ENCODE measurements at regions not wholly inside any gene's neighbourhood (a gene's known extent, or its start where the extent isn't known, plus 50 kb on each side); places are given as distances from the start of the nearest gene placed in this dataset.
A peak's percentile ranks its signal among the peaks of the same experiment; 100 is the strongest.

DNA sequence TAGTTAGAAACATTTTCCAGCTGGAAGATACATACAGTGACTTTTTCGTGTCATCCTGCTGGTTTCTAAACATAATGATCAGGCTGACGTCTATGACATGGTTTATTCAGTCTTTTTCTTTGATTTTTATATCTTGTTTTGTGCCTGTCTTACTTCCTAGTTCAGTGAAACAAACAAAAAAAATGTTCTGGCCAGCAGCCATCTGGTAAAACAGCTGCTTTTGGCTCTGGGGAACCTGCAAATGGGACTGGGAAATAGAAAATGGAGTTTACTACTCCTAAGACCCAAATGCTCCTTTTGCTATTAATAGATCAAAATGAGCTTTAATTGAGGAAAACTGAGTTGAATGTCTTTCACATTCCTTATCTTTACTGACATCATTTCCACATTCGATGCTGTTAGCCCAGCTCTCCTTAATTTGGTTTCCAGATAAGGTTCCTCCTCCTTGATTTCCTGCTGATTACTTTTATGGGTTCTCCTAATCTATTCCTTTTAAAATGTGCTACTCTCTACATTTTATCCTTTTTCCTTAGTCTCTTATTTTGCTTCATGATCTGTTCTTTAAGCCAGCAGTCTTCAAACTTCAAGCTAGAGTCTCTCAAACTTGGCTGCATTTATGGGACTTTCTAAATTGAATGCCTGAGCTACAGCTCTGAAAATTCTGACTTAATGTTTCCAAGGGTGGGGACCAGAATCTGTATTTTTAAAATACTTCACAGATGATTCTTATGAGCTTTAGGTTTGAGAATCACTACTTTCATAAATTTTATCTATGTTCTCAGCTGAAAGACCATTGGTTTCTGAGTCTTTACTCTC is 499.5 kb downstream of the ANKRD50 start:
- peak; percentile 97 for DNase-seq (ENCODE audit: low spot score)

DNA sequence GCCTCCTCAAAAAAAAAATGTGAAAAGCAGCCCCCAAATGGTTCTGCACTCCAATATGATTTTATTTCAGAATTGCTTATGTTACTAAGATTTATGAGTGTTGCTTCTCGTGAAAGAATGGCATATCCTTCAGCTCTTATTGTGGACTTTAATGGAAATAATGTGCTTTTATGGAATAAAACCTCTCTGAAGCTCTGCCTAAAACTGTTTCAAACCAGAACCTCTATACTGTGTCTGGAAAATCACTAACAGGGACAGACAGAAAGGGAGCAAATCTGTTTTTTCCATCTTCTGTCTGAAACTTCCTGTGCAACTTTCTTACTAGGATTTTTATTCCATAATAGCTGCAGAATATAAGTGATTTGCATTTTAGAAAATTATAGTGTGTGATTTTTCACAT is 493.1 kb downstream of the ANKRD50 start:
- DNase-seq (ENCODE audit: low spot score) = peak; percentile 53

DNA sequence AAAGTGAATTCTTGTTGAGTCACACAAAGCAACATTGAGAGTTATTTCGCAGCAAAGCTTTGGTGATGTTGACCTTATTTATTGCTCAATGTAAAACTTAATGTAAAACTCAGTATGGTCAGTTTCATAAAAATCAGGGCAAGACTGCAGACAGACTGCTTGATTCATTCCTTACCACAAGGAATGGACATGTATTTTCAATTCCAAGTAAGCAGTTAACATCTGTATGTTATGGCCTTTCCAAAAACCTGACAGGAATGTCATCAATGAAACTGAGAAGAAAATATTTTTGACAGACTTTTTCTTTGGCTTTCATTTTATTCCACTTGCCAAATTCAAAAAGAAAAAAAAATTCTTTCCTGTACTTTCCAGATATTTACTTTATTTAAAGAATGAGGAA is 488.3 kb downstream of the ANKRD50 start:
- DNase-seq (ENCODE audit: low spot score) = no peak

GRCh38 chr4:124227981-124228380 is 484.6 kb downstream of the ANKRD50 start:
- no peak for DNase-seq (ENCODE audit: low spot score)

DNA sequence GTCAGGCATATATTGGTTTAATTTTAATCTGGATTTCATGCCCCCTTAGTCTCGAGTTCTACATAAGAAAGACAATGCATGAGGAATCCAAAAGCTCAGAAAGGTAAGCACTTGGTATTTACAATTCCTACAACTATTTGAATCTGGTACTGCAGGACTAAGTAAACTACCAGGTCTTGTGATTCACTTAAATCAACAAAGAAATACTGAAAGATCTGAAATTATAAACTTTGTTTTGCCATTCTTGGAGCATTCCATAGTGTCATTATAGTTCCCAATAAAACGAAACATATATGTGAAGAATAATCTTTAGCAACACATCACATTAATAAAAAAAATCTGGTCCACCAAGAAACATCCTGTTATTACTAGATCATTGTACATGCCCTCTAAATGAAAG is 482.3 kb downstream of the ANKRD50 start:
- DNase-seq (ENCODE audit: low spot score) = no peak

DNA sequence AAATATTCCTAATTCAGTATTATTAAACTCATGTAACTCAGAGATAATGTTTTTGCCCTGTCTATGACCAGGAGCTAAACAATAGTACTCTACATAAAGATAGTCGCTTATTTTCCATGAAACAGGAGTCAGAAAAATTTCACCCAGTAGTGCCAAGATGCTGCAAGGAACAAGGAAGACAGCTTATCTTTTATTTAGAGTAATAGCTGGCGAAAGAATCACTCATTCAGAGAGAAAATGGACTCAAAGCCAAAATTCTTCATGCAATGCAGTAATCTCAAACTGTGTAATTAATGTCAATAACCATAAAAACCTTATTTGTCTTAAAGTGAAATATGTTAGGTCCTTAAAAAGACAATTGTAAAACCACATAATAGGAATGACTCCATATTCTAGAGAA is 477.8 kb downstream of the ANKRD50 start:
- no peak for DNase-seq (ENCODE audit: low spot score)

GRCh38 chr4:124243671-124244366 is 468.7 kb downstream of the ANKRD50 start:
- DNase-seq (ENCODE audit: low spot score) = no peak

GRCh38 chr4:124253080-124253479 is 459.5 kb downstream of the ANKRD50 start:
- DNase-seq (ENCODE audit: low spot score) = no peak

DNA sequence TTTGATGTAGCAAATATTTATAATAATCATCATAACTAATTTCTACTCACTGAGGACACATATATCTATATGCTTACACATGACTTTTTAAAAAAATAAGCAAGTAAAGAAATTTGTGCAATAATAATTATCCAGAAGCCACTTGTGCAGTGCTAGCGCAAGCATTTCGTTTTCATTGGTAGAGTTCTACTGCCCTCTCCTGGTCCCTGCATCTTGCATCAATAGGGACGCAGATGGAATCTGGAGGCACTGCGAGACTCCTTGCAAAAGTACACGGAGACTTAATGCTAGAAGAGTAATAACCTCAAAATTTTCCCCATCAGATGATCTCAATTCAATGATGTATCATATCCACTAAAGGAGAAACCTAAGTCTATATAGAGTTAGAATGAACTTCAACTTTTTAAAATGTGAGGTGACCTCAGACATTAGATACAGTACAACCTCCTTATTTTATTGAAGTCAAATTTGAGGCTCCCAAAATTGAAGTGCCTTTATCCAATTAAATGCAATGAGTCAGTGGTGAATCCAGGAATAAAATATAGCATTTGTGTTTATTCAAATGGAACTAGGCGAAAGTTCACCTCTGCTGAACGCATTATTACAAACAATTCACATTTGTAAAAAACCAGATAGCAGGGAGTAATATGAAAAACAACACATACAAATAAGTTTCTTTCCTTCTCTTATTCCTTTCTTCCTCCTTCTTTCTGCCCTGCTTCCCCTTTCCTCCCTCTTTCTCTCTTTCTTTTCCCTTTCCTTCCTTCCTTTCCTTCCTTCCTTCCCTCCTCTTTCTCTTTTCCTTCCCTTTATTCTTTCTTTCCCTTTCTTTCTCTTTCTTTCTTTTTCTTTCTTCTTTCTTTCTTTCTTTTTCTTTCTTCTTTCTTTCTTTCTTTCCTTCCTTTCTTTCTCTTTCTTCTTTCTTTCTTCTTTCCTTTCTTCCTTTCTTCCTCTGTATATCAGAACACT is 450.0 kb downstream of the ANKRD50 start:
- DNase-seq (ENCODE audit: low spot score) = peak; percentile 85

DNA sequence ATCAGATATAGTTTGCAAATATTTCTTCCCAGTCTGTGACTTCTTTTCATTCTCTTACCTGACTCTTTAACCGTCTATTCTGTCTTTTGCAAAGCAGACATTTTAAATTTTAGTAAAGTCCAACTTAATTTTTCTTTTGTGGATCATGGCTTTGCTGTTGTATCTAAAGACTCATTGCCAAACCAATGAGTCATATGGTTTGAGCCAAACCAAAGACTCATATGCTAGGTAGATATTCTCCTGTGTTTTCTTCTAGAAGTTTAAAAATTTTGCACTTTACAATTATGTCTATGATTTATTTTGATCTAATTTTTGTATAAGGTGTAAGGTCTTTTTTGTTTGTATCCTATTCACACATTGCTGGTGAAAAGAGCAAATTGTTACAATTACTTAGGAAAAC is 446.8 kb downstream of the ANKRD50 start:
- no peak for DNase-seq (ENCODE audit: low spot score)

DNA sequence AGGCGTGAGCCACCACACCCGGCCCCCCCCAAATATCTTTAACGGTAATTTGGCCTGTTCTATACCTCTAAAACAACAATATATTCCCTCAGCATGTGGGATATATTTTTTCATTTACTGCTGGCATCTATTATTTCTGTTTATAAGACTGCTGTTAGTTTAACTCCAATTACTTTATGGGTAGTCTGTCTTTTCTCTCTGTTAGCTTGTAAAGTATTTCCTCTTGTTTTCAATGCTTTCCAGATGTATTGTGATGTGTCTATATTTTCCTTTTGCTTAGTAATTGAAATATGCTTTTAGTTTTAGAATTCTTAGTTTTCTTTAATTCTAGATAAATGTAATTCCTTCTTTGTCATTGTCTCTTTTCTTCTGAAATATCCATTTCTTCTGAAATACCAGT is 445.8 kb downstream of the ANKRD50 start:
- DNase-seq (ENCODE audit: low spot score) = peak; percentile 47

DNA sequence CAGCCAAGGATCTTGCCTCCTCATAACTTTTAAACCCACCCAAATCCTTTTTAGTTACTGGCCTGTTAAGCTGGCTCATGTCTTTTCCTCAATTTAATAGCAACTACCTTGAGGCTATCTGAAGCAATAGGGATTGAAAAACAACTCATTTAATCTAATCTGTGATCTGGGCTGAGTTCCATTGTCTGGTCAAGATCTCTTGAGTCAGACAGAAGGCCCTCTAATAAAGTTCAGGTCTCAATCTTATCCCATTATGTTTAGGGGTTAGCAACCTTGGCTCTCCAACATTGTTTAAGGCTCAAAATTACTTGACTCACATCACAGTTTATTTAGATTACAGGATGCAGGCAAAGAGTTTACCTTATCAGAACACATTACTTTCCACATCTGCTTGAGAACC is 436.1 kb downstream of the ANKRD50 start:
- DNase-seq (ENCODE audit: low spot score) = no peak

DNA sequence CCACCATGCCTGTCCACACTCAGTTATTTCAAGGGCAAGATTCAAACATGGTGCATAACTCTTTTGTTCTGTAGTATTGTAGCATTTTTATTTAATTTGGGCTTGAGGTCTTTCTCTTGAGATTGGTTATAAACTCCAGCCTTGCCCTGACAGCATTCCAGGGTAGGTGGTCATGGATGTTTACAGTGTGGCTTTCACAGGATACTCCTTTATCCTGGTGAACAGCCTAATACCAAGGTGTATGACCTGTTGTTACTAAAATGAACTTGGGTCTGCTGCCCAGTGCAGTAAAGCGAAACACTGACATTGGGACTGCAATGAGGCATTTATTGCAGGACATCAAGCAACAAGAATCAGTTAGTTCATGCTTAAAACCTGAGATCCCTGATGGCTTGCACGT is 434.8 kb downstream of the ANKRD50 start:
- DNase-seq (ENCODE audit: low spot score) = no peak

DNA sequence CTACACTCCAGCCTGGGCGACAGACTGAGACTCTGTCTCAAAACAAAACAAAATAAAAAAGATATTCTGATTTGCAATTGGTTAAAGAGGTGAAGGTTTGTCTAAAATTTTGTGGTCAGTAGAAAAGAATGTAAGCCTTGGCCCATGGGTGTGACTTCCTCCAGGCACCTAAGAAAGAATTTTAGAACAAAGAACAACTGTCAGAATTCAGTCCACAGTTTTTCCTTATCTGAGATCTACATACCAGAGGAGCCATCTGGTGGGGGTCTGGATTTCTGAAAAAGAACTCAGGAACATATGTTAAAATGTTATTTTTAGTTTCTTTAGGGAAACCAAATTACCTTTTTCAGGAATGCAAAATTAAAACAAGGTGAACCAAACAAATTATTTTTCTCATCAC is 434.1 kb downstream of the ANKRD50 start:
- peak; percentile 59 for DNase-seq (ENCODE audit: low spot score)

- no peak for DNase-seq (ENCODE audit: low spot score)
Observed at GRCh38 chr4:124279741-124280140, 432.8 kb downstream of the ANKRD50 start.

DNA sequence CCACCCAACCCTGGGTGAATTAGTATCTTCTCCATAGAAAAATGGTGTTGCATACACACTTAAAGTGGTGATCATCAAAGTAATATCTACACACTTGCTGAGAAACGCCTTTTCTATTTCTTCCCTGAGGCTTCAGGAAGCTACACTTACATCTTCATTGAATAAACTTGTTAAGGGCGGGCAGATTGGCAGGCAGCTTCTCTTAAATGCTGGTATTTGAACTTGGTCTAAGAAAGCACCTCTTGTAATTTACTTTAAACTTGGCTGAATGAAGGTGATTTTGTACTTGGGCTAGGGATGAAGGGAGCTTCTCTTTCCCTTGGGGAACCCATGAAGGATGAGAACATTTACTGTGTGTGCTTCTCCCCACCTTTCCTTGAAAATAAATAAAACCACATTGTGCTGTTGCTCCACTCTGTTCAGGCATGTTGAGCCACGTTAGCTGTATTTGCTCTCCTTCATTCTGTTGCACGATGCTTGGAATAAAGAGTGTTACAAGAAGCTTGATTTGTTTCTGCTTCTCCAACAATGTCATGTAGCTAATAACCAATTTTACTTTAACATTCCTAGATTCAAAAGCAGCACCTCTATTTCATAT is 430.1 kb downstream of the ANKRD50 start:
- DNase-seq (ENCODE audit: low spot score) = peak; percentile 24

GRCh38 chr4:124288706-124289486 is 423.6 kb downstream of the ANKRD50 start:
- no peak for DNase-seq (ENCODE audit: low spot score)

GRCh38 chr4:124290678-124291077 is 421.9 kb downstream of the ANKRD50 start:
- no peak for DNase-seq (ENCODE audit: low spot score)

DNA sequence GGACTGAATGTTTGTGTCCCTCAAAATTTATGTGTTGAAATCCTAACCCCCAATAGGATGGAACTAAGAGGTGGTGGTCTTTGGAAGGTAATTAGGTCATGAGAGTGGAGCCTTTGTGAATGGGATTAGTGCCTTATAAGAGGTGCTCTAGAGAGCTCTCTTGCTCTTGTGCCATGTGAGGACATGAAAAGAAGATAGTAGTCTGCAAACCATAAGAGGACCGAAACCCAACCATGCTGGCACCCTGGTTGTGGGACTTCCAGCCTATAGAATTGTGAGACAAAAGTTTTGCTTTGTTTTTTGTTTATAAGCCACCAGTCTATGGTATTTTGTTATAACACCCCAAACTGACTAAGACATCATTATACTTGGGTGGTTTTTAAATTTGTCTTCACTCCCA is 417.1 kb downstream of the ANKRD50 start:
- no peak for DNase-seq (ENCODE audit: low spot score)

GRCh38 chr4:124304941-124305340 is 407.6 kb downstream of the ANKRD50 start:
- DNase-seq (ENCODE audit: low spot score) = no peak

DNA sequence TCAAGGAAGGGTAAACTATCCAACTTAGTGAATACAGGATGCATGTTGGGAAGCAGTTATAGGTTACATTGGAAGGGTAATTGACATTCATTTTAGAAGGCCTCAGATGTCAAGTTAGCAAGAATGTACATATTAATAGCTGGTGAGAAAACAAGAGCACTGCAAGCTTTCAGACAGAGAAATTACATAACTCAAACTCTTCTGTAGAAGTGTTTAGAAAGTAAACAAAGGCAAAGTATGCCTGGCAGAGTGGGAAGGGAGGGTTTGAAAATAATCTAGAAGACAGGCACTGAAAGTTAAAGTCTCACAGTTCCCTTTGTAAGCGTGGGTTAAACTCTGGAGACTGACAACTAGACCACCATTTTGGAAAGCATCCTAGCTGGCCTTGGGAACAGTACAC is 406.2 kb downstream of the ANKRD50 start:
- DNase-seq (ENCODE audit: low spot score) = no peak

Data from umbilical cord (tissue), 1 donor.